ENCODE measurements at regions not wholly inside any gene's neighbourhood (a gene's known extent, or its start where the extent isn't known, plus 50 kb on each side); places are given as distances from the start of the nearest gene placed in this dataset.

- intact Hi-C loops (cut with DNase I; ENCODE audit: low total_unique reads) = no loop called here
- H3K27ac ChIP-seq = no peak overlapping the region
- TF ChIP-seq POLR2AphosphoS5 (IDR thresholded peaks at IDR 0.05) (no peak), CTCF (IDR thresholded peaks at IDR 0.05) (no peak), POLR2A (IDR thresholded peaks at IDR 0.05) (no peak)
- no peaks in the 10 kb centered on the region for H3K9me3 ChIP-seq
- H3K4me1 ChIP-seq = no peaks in the 10 kb centered on the region
- no peaks in the 10 kb centered on the region for H3K36me3 ChIP-seq
- H3K4me3 ChIP-seq = no peak overlapping the region
- H3K27me3 ChIP-seq = no peaks in the 10 kb centered on the region
- no peak for DNase-seq (ENCODE audit: low spot score in 2 of 2)
These were observed 569.1 kb downstream of the TBC1D4 start for GRCh38 chr13:74912898-74913297.

GRCh38 chr13:74910415-74910814 lies 571.6 kb downstream of the TBC1D4 start:
- Histone ChIP-seq H3K27ac (no peak overlapping the region), H3K4me1 (no peaks in the 10 kb centered on the region), H3K9me3 (no peaks in the 10 kb centered on the region), H3K4me3 (no peak overlapping the region), H3K27me3 (no peaks in the 10 kb centered on the region), H3K36me3 (no peaks in the 10 kb centered on the region)
- DNase-seq (ENCODE audit: low spot score in 2 of 2) = no peak
- intact Hi-C loops (cut with DNase I; ENCODE audit: low total_unique reads) = no loop called here
- TF ChIP-seq POLR2A (IDR thresholded peaks at IDR 0.05) (no peak), POLR2AphosphoS5 (IDR thresholded peaks at IDR 0.05) (no peak), CTCF (IDR thresholded peaks at IDR 0.05) (no peak)

GRCh38 chr13:74907788-74908187 lies 574.2 kb downstream of the TBC1D4 start:
- no peak for DNase-seq (ENCODE audit: low spot score in 2 of 2)
- no peak for TF ChIP-seq CTCF (IDR thresholded peaks at IDR 0.05)
- no peak for TF ChIP-seq POLR2AphosphoS5 (IDR thresholded peaks at IDR 0.05)
- TF ChIP-seq POLR2A (IDR thresholded peaks at IDR 0.05) = no peak
- intact Hi-C loops (cut with DNase I; ENCODE audit: low total_unique reads) = no loop called here
- Histone ChIP-seq H3K36me3 (no peaks in the 10 kb centered on the region), H3K4me1 (no peaks in the 10 kb centered on the region), H3K27me3 (no peaks in the 10 kb centered on the region), H3K9me3 (no peaks in the 10 kb centered on the region), H3K27ac (no peak overlapping the region), H3K4me3 (no peak overlapping the region)

- DNase-seq (ENCODE audit: low spot score in 2 of 2) = no peak
- H3K27me3 ChIP-seq = no peaks in the 10 kb centered on the region
- no peak overlapping the region for H3K27ac ChIP-seq
- TF ChIP-seq POLR2A (IDR thresholded peaks at IDR 0.05) (no peak), POLR2AphosphoS5 (IDR thresholded peaks at IDR 0.05) (no peak), CTCF (IDR thresholded peaks at IDR 0.05) (no peak)
- no peak overlapping the region for H3K4me3 ChIP-seq
- intact Hi-C loops (cut with DNase I; ENCODE audit: low total_unique reads) = loop anchor here (1.0 kb wide), 1 partner anchor 20 kb away; no protein-coding TSS in a partner anchor
- H3K9me3 ChIP-seq = no peaks in the 10 kb centered on the region
- no peaks in the 10 kb centered on the region for H3K4me1 ChIP-seq
- H3K36me3 ChIP-seq = no peaks in the 10 kb centered on the region
These were observed 577.4 kb downstream of the TBC1D4 start for GRCh38 chr13:74904556-74904955.

GRCh38 chr13:74895042-74895796 lies 586.8 kb downstream of the TBC1D4 start:
- H3K27ac ChIP-seq = no peak overlapping the region
- H3K36me3 ChIP-seq = no peaks in the 10 kb centered on the region
- no peaks in the 10 kb centered on the region for H3K27me3 ChIP-seq
- H3K4me1 ChIP-seq = no peaks in the 10 kb centered on the region
- no peak for TF ChIP-seq CTCF (IDR thresholded peaks at IDR 0.05)
- no peak for TF ChIP-seq POLR2A (IDR thresholded peaks at IDR 0.05)
- TF ChIP-seq POLR2AphosphoS5 (IDR thresholded peaks at IDR 0.05) = no peak
- H3K9me3 ChIP-seq = no peaks in the 10 kb centered on the region
- DNase-seq (ENCODE audit: low spot score in 2 of 2) = no peak
- intact Hi-C loops (cut with DNase I; ENCODE audit: low total_unique reads) = no loop called here
- H3K4me3 ChIP-seq = no peak overlapping the region

Data from breast epithelium (tissue), 4 donors.